HG03432 (cell line): ENCODE measurements at regions not wholly inside any gene's neighbourhood (a gene's known extent, or its start where the extent isn't known, plus 50 kb on each side); places are given as distances from the start of the nearest gene placed in this dataset.

Experiments
- ATAC-seq: cut with Tn5 transposase; IDR thresholded peaks from one replicate; pipeline ENCODE4 v1.9.1; 2021; ENCODE audit warnings: mild to moderate bottlenecking, moderate library complexity; ENCODE audit not compliant: unreplicated experiment

DNA sequence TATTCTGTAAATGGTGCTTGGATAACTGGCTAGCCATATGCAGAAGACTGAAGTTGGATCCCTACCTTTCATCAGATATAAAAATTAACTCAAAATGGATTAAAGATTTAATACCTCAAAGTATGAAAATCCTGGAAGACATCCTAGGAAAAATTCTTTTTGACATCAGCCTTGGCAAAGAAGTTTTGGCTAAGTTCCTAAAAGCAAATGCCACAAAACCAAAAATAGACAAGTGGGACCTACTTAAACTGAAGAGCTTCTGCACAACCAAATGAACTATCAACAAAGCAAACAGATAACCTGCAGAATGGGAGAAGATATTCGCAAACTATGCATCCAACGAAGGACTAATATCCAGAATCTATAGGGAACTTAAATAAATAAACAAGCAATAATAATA is 60.3 kb upstream of the RIPPLY2 start:
- ATAC-seq, result no peak

GRCh38 chr6:83781506-83781905 is 71.7 kb upstream of the RIPPLY2 start:
- no peak for ATAC-seq

DNA sequence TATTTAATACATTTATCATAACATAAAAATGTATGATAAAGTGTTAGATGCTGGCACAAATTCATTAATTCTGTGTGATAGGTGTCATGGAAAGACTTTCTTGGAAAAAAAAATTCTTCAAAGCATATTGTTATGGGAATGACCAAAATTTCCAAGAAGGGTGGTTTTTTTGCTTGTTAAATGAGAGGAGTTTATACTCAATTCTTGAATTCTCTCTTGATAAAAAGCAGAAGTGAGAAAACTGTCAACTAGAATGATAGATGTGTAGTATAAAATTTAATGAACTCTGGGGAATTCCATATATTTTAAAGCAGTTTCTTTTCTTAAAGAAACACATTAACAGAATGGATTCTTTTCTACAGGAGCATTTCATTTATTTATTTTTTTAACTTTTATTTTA is 62.0 kb upstream of the SNAP91 start:
- ATAC-seq, result peak; percentile 80

DNA sequence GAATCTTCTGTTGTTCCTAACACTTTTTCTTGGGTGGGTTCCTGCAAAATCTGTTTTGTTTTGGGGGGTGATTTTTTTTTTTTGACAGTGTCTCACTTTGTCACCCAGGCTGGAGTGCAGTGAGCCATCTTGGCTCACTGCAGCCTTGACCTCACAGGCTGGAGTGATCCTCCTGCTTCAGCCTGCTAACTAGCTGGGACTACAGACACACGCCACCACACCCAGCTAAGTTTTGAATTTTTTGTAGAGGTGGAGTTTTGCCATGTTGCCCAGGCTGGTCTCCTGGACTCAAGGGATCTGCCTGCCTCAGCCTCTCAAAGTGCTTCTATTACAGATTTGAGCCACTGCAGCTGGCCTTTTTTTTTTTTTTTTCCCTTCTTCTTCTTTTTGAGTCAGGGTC is 60.5 kb upstream of the SNAP91 start:
- no peak for ATAC-seq

DNA sequence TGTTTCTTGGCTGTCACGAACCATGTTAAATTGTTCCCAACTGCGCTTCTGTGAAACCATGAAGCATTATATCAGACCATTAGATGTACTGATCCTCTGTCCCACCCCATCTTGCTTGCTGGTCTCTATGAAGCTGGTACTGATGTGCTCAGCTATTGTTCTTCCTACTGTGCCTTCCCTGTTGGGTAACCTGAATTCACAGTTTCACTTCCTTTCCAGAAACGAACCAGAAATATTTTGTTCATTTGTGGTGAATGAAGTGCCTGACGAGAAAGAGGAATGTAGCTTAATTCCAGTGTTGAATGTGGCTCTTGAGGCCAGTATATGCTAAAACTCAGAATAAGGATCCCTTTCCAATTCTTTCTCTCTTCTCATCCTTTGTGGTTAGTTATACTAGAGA is 58.1 kb upstream of the SNAP91 start:
- peak; percentile 36 for ATAC-seq
